Endothelial cell of umbilical vein (primary cell): ENCODE measurements at regions not wholly inside any gene's neighbourhood (a gene's known extent, or its start where the extent isn't known, plus 50 kb on each side); places are given as distances from the start of the nearest gene placed in this dataset.

Source experiments
- BruUV-seq: library from RNA; stranded (reverse); fragments of 400-500 nt; replicated peaks from 2 replicates; lab custom pipeline; 2021; lab: Mats Ljungman, UMichigan
- CTCF ChIA-PET: fragments of 300-600, 350-600 bp; sonication (Branson Sonifier 250); formaldehyde crosslinking; loops from one replicate; lab custom pipeline; 2021; ENCODE audit warnings: antibody characterized with exemption, inconsistent platforms; lab: Charles Lee
- POLR2A ChIA-PET: fragments of 300-600, 350-600 bp; sonication (Branson Sonifier 250); formaldehyde crosslinking; loops from one replicate; lab custom pipeline; 2021; ENCODE audit warnings: antibody characterized with exemption, inconsistent platforms; lab: Charles Lee
- DNase-seq: peaks from one replicate; pipeline ENCODE4 v3.0.0-alpha.2; 2011; ENCODE audit warnings: low read depth, low spot score
- FAIRE-seq: peaks from 2 replicates; lab custom pipeline; 2011; peaks lifted over from hg19 to GRCh38; lab: Jason Lieb, UNC
- H2AFZ ChIP-seq: 2 replicates; pipeline ENCODE4 v1.6.0; 2012; ENCODE audit warnings: low read depth, low read length, control low read depth, inconsistent platforms
- H3K27ac ChIP-seq: 2 replicates; pipeline ENCODE4 v1.5.1; 2011; ENCODE audit warnings: low read depth, mild to moderate bottlenecking, control low read depth, low read length, moderate library complexity; ENCODE audit not compliant: insufficient read depth
- H3K27me3 ChIP-seq, 2 experiments: 2 replicates each; pipeline versions ENCODE4 v1.6.0 to v1.6.1; 2011; ENCODE audit warnings: low read length in 2 of 2, mixed read lengths in 1 of 2; ENCODE audit not compliant: control insufficient read depth in 2 of 2, insufficient read depth in 2 of 2
- H3K36me3 ChIP-seq, 2 experiments: 2 replicates in 1 of 2; 3 replicates in 1 of 2; pipeline ENCODE4 v1.5.1; 2011; ENCODE audit warnings: low read length in 2 of 2, mild to moderate bottlenecking in 1 of 2, moderate library complexity in 1 of 2; ENCODE audit not compliant: control insufficient read depth in 2 of 2, insufficient read depth in 2 of 2; ENCODE audit errors: extremely low read depth in 1 of 2
- H3K4me1 ChIP-seq: 3 replicates; pipeline ENCODE4 v1.5.1; 2011; ENCODE audit warnings: mild to moderate bottlenecking, low read length; ENCODE audit not compliant: control insufficient read depth, insufficient read depth; ENCODE audit errors: extremely low read depth
- H3K4me2 ChIP-seq: 2 replicates; pipeline ENCODE4 v1.6.1; 2011; ENCODE audit warnings: low read length, control low read depth, mixed read lengths; ENCODE audit not compliant: insufficient read depth
- H3K4me3 ChIP-seq, 3 experiments: fragments of 200-600 bp in 1 of 3; sonication (generic), shearing (Covaris generic) in 1 of 3; replicated peaks in 1 of 3; 2 replicates each; pipeline ENCODE4 v1.5.1; 2011 to 2016; ENCODE audit warnings: control low read depth in 3 of 3, low read length in 3 of 3, mild to moderate bottlenecking in 2 of 3, inconsistent platforms in 1 of 3, low read depth in 1 of 3, moderate library complexity in 1 of 3; ENCODE audit not compliant: insufficient read depth in 1 of 3
- H3K79me2 ChIP-seq: 2 replicates; pipeline ENCODE4 v1.6.0; 2012; ENCODE audit warnings: low read length, inconsistent platforms; ENCODE audit not compliant: control insufficient read depth, insufficient read depth
- H3K9ac ChIP-seq: replicated peaks from 2 replicates; pipeline ENCODE3; 2011; ENCODE audit warnings: low read length, control low read depth; ENCODE audit not compliant: insufficient read depth; ENCODE audit errors: extremely low read depth
- H3K9me1 ChIP-seq: replicated peaks from 3 replicates; pipeline ENCODE4 v1.6.0; 2011; ENCODE audit warnings: mild to moderate bottlenecking, low read length; ENCODE audit not compliant: control insufficient read depth, insufficient read depth; ENCODE audit errors: extremely low read depth
- H3K9me3 ChIP-seq: replicated peaks from 2 replicates; pipeline ENCODE4 v1.5.1; 2012; ENCODE audit warnings: low read length, inconsistent platforms; ENCODE audit not compliant: control insufficient read depth, insufficient read depth
- H4K20me1 ChIP-seq: replicated peaks from 2 replicates; pipeline ENCODE3; 2011; ENCODE audit warnings: mild to moderate bottlenecking, low read length; ENCODE audit not compliant: control insufficient read depth, insufficient read depth; ENCODE audit errors: extremely low read depth
- EZH2 ChIP-seq: IDR thresholded peaks from 2 replicates; pipeline ENCODE4 v1.6.1; 2012; ENCODE audit warnings: borderline replicate concordance, low read depth, mild to moderate bottlenecking, moderate library complexity, low read length, inconsistent platforms; ENCODE audit not compliant: severe bottlenecking
- FOS ChIP-seq: IDR thresholded peaks from 2 replicates; pipeline ENCODE4 v1.6.1; 2011; ENCODE audit warnings: mild to moderate bottlenecking, low read length, moderate library complexity, borderline replicate concordance; ENCODE audit not compliant: insufficient read depth
- GATA2 ChIP-seq: IDR thresholded peaks from 2 replicates; pipeline ENCODE4 v1.7.0; 2011; ENCODE audit warnings: low read depth, mild to moderate bottlenecking, moderate library complexity, mixed read lengths, low read length; ENCODE audit not compliant: insufficient read length, insufficient read depth
- JUN ChIP-seq: IDR thresholded peaks from 2 replicates; pipeline ENCODE4 v1.6.1; 2011; ENCODE audit warnings: borderline replicate concordance, low read depth; ENCODE audit not compliant: insufficient read length, insufficient read depth
- MYC ChIP-seq: IDR thresholded peaks from one replicate; pipeline ENCODE4 v1.6.1; 2011; ENCODE audit warnings: mild to moderate bottlenecking, low read depth, low read length
- POLR2A ChIP-seq: IDR thresholded peaks from 2 replicates; pipeline ENCODE4 v1.6.1; 2012; ENCODE audit warnings: low read depth, mild to moderate bottlenecking, control low read depth, low read length
- POLR2AphosphoS5 ChIP-seq: IDR thresholded peaks from 2 replicates; pipeline ENCODE4 v1.6.1; 2012; ENCODE audit warnings: low read depth, mild to moderate bottlenecking, control low read depth, low read length, moderate library complexity; ENCODE audit not compliant: insufficient read depth
- dilution Hi-C: fragments of 300-500 bp; cut with MboI; formaldehyde crosslinking; loops from one replicate; pipeline ENCODE4 v1.15.0; 2019; ENCODE audit warnings: low sequenced_read_pairs; ENCODE audit not compliant: extremely low pct_ligation_motif_present
- intact Hi-C: fragments of 100-400 bp; cut with micrococcal nuclease; formaldehyde crosslinking; loops from one replicate; pipeline ENCODE4 v1.10.0; 2022
- TF ChIP-seq, protein P1 (sequence below), 2 donors: IDR thresholded peaks; 1 replicate in 1 of 2; 2 replicates in 1 of 2; pipeline ENCODE4 v1.5.1; 2011; ENCODE audit warnings: low read length in 2 of 2, mild to moderate bottlenecking in 2 of 2, moderate library complexity in 2 of 2, control low read depth in 1 of 2, inconsistent platforms in 1 of 2, low read depth in 1 of 2; ENCODE audit not compliant: insufficient read depth in 1 of 2; ENCODE audit errors: extremely low read depth in 1 of 2
- TF ChIP-seq, protein P2 (sequence below): IDR thresholded peaks from 2 replicates; pipeline ENCODE4 v1.6.1; 2011; ENCODE audit not compliant: insufficient read depth, insufficient read length

DNA sequence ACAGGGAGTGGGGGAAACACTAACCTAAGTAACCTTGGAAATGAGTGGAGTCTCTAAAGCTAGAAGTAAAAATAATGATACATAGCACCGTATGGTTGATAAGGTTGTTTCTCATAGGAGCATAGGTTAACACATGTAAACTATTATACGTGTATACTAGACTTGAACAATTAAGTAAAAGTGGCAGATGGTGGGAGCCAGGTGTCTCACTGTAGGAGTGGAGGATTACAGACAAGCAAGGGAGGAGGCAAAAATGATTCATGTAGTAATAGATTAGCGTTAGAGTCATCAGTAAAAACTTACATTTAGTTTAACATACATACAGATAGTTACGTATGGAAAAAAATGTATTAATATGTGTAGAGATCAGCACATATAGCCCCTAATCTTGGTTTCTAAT, 138.4 kb upstream of the DSCAM start:
- peaks cover 6% of the 10 kb centered on the region for H3K9me3 ChIP-seq
- dilution Hi-C loops (no loop called here), intact Hi-C loops (no loop called here)

More for the DNA sequence above, 138.4 kb upstream of the DSCAM start:
- Histone ChIP-seq H3K36me3 (no peaks in the 10 kb centered on the region), H4K20me1 (no peaks in the 10 kb centered on the region), H3K4me3 (no peak overlapping the region), H3K4me2 (no peak overlapping the region), H3K9ac (no peak overlapping the region), H3K27me3 (no peaks in the 10 kb centered on the region), H3K79me2 (no peaks in the 10 kb centered on the region), H3K9me1 (no peaks in the 10 kb centered on the region), H2AFZ (no peak overlapping the region), H3K27ac (no peak overlapping the region), H3K4me1 (no peaks in the 10 kb centered on the region)
- TF ChIP-seq POLR2AphosphoS5 (no peak), JUN (no peak), POLR2A (no peak), FOS (no peak), MYC (no peak), GATA2 (no peak), EZH2 (no peak)
- TF ChIP-seq, protein P1, sequence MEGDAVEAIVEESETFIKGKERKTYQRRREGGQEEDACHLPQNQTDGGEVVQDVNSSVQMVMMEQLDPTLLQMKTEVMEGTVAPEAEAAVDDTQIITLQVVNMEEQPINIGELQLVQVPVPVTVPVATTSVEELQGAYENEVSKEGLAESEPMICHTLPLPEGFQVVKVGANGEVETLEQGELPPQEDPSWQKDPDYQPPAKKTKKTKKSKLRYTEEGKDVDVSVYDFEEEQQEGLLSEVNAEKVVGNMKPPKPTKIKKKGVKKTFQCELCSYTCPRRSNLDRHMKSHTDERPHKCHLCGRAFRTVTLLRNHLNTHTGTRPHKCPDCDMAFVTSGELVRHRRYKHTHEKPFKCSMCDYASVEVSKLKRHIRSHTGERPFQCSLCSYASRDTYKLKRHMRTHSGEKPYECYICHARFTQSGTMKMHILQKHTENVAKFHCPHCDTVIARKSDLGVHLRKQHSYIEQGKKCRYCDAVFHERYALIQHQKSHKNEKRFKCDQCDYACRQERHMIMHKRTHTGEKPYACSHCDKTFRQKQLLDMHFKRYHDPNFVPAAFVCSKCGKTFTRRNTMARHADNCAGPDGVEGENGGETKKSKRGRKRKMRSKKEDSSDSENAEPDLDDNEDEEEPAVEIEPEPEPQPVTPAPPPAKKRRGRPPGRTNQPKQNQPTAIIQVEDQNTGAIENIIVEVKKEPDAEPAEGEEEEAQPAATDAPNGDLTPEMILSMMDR (IDR thresholded peaks at IDR 0.05; ENCODE audit: extremely low read depth in 1 of 2, insufficient read depth in 1 of 2, low read depth in 1 of 2, low read length in 2 of 2), result no peak
- TF ChIP-seq, protein P2, sequence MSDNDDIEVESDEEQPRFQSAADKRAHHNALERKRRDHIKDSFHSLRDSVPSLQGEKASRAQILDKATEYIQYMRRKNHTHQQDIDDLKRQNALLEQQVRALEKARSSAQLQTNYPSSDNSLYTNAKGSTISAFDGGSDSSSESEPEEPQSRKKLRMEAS, result no peak
- FAIRE-seq, result no peak
- ChIA-PET CTCF (no interaction called here), POLR2A (no interaction called here)
- BruUV-seq, result no TSS peak
- DNase-seq, result no peak
